Stomach (tissue), 8 donors: ENCODE measurements at regions not wholly inside any gene's neighbourhood (a gene's known extent, or its start where the extent isn't known, plus 50 kb on each side); places are given as distances from the start of the nearest gene placed in this dataset.

Source experiments
- DNase-seq, 2 donors: peaks; one replicate each; pipeline versions ENCODE4 v3.0.0 to v3.0.0-alpha.2; 2013 to 2019
- H3K27ac ChIP-seq, 5 donors: fragments of 200-600 bp in 4 of 5; sonication (generic) in 4 of 5; one replicate each; pipeline ENCODE4 v1.5.1; 2013 to 2019; ENCODE audit warnings: mild to moderate bottlenecking in 1 of 5, moderate library complexity in 1 of 5
- H3K27me3 ChIP-seq, 3 donors: fragments of 200-600 bp; sonication (generic); one replicate each; pipeline ENCODE4 v1.5.1; 2017 to 2019; ENCODE audit warnings: mixed run types in 1 of 3
- H3K36me3 ChIP-seq, 4 donors: fragments of 200-600 bp; sonication (generic); 1 replicate in 3 of 4; 2 replicates in 1 of 4; pipeline ENCODE4 v1.5.1; 2016 to 2019
- H3K4me1 ChIP-seq, 4 donors: fragments of 200-600 bp; sonication (generic); one replicate each; pipeline ENCODE4 v1.5.1; 2016 to 2019
- H3K4me3 ChIP-seq, 4 donors: fragments of 200-600 bp; sonication (generic) in 3 of 4; one replicate each; pipeline ENCODE4 v1.5.1; 2016 to 2019; ENCODE audit warnings: mild to moderate bottlenecking in 1 of 4
- H3K9me3 ChIP-seq, 4 donors: fragments of 200-600 bp; sonication (generic); one replicate each; pipeline ENCODE4 v1.5.1; 2016 to 2019
- CTCF ChIP-seq, 7 experiments: fragments of 450-650 bp in 4 of 7; fragments of 200-600 bp in 3 of 7; sonication (generic) in 3 of 7; IDR thresholded peaks; one replicate each; pipeline ENCODE4 v1.5.1; 2016 to 2019; ENCODE audit warnings: antibody characterized with exemption in 7 of 7, control low read depth in 2 of 7, mild to moderate bottlenecking in 1 of 7
- EP300 ChIP-seq: sonication (generic); formaldehyde crosslinking; IDR thresholded peaks from one replicate; pipeline ENCODE4 v1.6.1; 2017; ENCODE audit warnings: antibody characterized with exemption
- POLR2A ChIP-seq, 4 donors: fragments of 450-650 bp; IDR thresholded peaks; one replicate each; pipeline ENCODE4 v1.6.1; 2016; ENCODE audit warnings: antibody characterized with exemption in 4 of 4, control low read depth in 2 of 4, mild to moderate bottlenecking in 1 of 4, moderate library complexity in 1 of 4
- POLR2AphosphoS5 ChIP-seq, 3 donors: sonication (generic); formaldehyde crosslinking; IDR thresholded peaks; one replicate each; pipeline ENCODE4 v1.6.1; 2016; ENCODE audit warnings: antibody characterized with exemption in 3 of 3
- WGBS, 5 donors: extraction: QIAGEN DNeasy Blood & Tissue Kit in 3 of 5; methylation state at CpG; one replicate each; pipeline versions ENCODE4 v1.1.5 to v1.1.7; 2013 to 2018; 5-methylcytosine and 5-hydroxymethylcytosine counted together
- intact Hi-C: fragments of 100-400 bp; cut with DNase I; formaldehyde crosslinking; loops from one replicate; pipeline ENCODE4 v1.15.1; 2023; ENCODE audit warnings: low total_unique reads
- donor health status: healthy with polysubstance abuse.
- donor health status: Bipolar disorder and iron deficiency.
- donor health status: healthy.

- intact Hi-C loops: no loop called here
- TF ChIP-seq POLR2AphosphoS5 (IDR thresholded peaks at IDR 0.05) (no peak), CTCF (IDR thresholded peaks at IDR 0.05) (no peak), POLR2A (IDR thresholded peaks at IDR 0.05) (no peak), EP300 (no peak)
- Histone ChIP-seq H3K27me3 (no peaks in the 10 kb centered on the region), H3K4me3 (no peak overlapping the region), H3K36me3 (no peaks in the 10 kb centered on the region), H3K27ac (peak overlapping the region in 4 of 5 donors; percentile 15 to 71 (median 52)), H3K4me1 (peaks cover 0 to 30% (median 6%) of the 10 kb centered on the region in 4 donors), H3K9me3 (no peaks in the 10 kb centered on the region)
- DNase-seq: peak in 1 of 2 donors; percentile 60
- 45 to 67% (median 51%) methylated on average over 7 of the region's 7 CpGs for WGBS, 5 donors
Observed at GRCh38 chr15:95266451-95267061, 1035.2 kb downstream of the MCTP2 start.

GRCh38 chr15:95267481-95267880 lies 1036.1 kb downstream of the MCTP2 start:
- no peak for TF ChIP-seq POLR2AphosphoS5 (IDR thresholded peaks at IDR 0.05)
- no peak for TF ChIP-seq POLR2A (IDR thresholded peaks at IDR 0.05)
- TF ChIP-seq EP300: no peak
- TF ChIP-seq CTCF (IDR thresholded peaks at IDR 0.05): no peak
- no peak for DNase-seq
- H3K27me3 ChIP-seq: no peaks in the 10 kb centered on the region
- peaks cover 0 to 27% (median 6%) of the 10 kb centered on the region in 4 donors for H3K4me1 ChIP-seq
- WGBS, 5 donors: 57 to 80% (median 64%) methylated on average over 3 of the region's 3 CpGs
- H3K27ac ChIP-seq: peak overlapping the region in 2 of 5 donors; percentile 63 to 71
- no peak overlapping the region for H3K4me3 ChIP-seq
- no peaks in the 10 kb centered on the region for H3K9me3 ChIP-seq
- intact Hi-C loops: no loop called here
- no peaks in the 10 kb centered on the region for H3K36me3 ChIP-seq

DNA sequence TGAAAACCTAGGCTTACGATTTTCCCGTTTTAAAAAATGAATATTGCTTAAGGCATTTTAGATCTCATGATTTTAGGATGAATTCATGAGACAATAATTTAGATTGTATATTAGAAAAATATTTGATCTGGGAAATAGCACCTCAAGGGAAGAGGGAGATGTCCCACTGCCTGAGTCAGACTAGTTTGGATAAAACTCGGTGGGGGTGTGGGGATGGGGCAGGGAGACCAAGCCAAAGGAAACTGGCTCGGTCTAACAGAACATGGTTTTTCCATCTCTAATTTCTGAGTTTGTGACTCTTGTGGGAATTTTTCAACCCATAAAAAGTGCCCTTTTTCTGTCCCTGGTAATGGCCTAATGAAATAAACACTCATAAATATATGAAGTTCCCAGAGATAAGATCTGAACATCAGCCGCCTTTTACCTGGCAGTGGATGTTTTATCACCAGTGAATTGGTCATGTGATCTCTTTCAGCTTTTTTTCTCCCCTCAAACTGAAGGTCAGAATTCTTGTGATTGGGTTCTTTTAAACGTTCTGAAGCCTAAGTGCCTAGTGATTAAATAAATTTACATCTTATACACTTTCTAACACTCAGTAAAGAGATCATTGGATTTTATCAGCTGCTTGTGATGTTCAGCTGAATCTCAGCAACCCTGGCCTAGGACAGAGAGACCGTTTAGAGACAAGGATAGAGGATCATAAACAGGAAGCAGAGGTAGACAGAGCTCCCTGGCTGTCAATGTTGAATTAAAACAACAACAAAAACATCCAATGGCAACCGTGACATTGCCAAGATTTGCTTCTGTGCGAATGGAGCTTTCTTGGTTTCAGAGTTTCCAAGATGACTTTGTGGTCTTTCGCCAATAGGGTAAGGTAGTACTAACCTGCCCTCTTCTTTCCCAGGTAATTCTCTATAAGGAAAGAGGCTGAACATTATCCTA lies 1038.2 kb downstream of the MCTP2 start:
- peaks cover 0 to 22% (median 4%) of the 10 kb centered on the region in 4 donors for H3K4me1 ChIP-seq
- H3K4me3 ChIP-seq: no peak overlapping the region
- H3K27me3 ChIP-seq: no peaks in the 10 kb centered on the region
- no peak overlapping the region for H3K27ac ChIP-seq
- TF ChIP-seq POLR2AphosphoS5 (IDR thresholded peaks at IDR 0.05) (no peak), CTCF (IDR thresholded peaks at IDR 0.05) (no peak), EP300 (no peak), POLR2A (IDR thresholded peaks at IDR 0.05) (no peak)
- H3K9me3 ChIP-seq: no peaks in the 10 kb centered on the region
- intact Hi-C loops: no loop called here
- DNase-seq: no peak
- WGBS, 5 donors: 70 to 79% (median 74%) methylated on average over 10 of the region's 10 CpGs
- no peaks in the 10 kb centered on the region for H3K36me3 ChIP-seq

DNA sequence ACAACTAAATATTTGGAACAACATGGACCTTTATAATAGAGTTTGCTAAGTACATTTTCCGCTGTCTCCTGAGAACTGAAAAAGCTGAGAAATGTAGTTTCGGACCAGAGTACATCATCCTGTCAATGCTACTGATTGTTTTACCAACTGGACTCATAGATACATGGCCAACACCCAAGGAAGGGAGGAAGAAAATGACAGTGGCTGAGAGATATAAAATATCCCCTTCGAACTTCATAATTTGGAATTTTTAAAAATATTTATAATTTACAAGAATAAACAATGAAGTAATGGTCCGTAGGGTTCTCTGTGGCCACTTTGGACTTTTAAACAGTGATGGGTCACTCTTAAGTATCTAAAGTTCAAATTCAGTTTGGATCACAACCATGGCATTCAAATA lies 1042.7 kb downstream of the MCTP2 start:
- TF ChIP-seq POLR2A (IDR thresholded peaks at IDR 0.05) (no peak), POLR2AphosphoS5 (IDR thresholded peaks at IDR 0.05) (no peak), EP300 (no peak)
- Histone ChIP-seq H3K27me3 (no peaks in the 10 kb centered on the region), H3K36me3 (no peaks in the 10 kb centered on the region), H3K4me1 (peaks cover 0 to 26% (median 10%) of the 10 kb centered on the region in 4 donors), H3K27ac (no peak overlapping the region), H3K9me3 (no peaks in the 10 kb centered on the region), H3K4me3 (no peak overlapping the region)
- WGBS, 5 donors: 68 to 78% (median 74%) methylated on average over 4 of the region's 4 CpGs
- intact Hi-C loops: no loop called here
- DNase-seq: peak in 1 of 2 donors; percentile 59
